ENCODE measurements at regions not wholly inside any gene's neighbourhood (a gene's known extent, or its start where the extent isn't known, plus 50 kb on each side); places are given as distances from the start of the nearest gene placed in this dataset.
"Not testable (repeated sequence)": the region's sequence is repeated elsewhere in the genome, so short reads cannot be mapped to it uniquely, and the experiment has no call there.

- DNase-seq = no peak
These were observed 199.3 kb upstream of the ADAMTS3 start for GRCh38 chr4:72768364-72768763.

- no peak for DNase-seq
These were observed 198.7 kb upstream of the ADAMTS3 start for GRCh38 chr4:72767618-72768302.

GRCh38 chr4:72765788-72766187 is 196.8 kb upstream of the ADAMTS3 start:
- DNase-seq = not testable (repeated sequence)

GRCh38 chr4:72761368-72762038 is 192.5 kb upstream of the ADAMTS3 start:
- DNase-seq = no peak

- DNase-seq = not testable (repeated sequence)
These were observed 184.4 kb upstream of the ADAMTS3 start for GRCh38 chr4:72753414-72753813.

GRCh38 chr4:72744103-72744725 is 175.2 kb upstream of the ADAMTS3 start:
- no peak for DNase-seq

- DNase-seq = no peak
These were observed 174.1 kb upstream of the ADAMTS3 start for GRCh38 chr4:72743078-72743477.

- DNase-seq = no peak
These were observed 146.3 kb upstream of the ADAMTS3 start for GRCh38 chr4:72715299-72715698.

GRCh38 chr4:72714482-72715279 is 145.7 kb upstream of the ADAMTS3 start:
- no peak for DNase-seq

- no peak for DNase-seq
These were observed 144.0 kb upstream of the ADAMTS3 start for GRCh38 chr4:72712997-72713396.

GRCh38 chr4:72709475-72709874 is 140.5 kb upstream of the ADAMTS3 start:
- no peak for DNase-seq

GRCh38 chr4:72706684-72707083 is 137.7 kb upstream of the ADAMTS3 start:
- DNase-seq = no peak

- DNase-seq = not testable (repeated sequence)
These were observed 136.1 kb upstream of the ADAMTS3 start for GRCh38 chr4:72704925-72705640.

GRCh38 chr4:72702948-72703347 is 133.9 kb upstream of the ADAMTS3 start:
- no peak for DNase-seq

- DNase-seq = peak; percentile 2
These were observed 133.2 kb upstream of the ADAMTS3 start for GRCh38 chr4:72701987-72702819.

- no peak for DNase-seq
These were observed 121.8 kb upstream of the ADAMTS3 start for GRCh38 chr4:72690771-72691170.

GRCh38 chr4:72689923-72690322 is 120.9 kb upstream of the ADAMTS3 start:
- DNase-seq = no peak

- not testable (repeated sequence) for DNase-seq
These were observed 117.4 kb upstream of the ADAMTS3 start for GRCh38 chr4:72686390-72686789.

GRCh38 chr4:72679666-72680065 is 110.6 kb upstream of the ADAMTS3 start:
- no peak for DNase-seq

GRCh38 chr4:72677886-72678285 is 108.9 kb upstream of the ADAMTS3 start:
- no peak for DNase-seq

GRCh38 chr4:72677265-72677664 is 108.2 kb upstream of the ADAMTS3 start:
- no peak for DNase-seq

Measured in skin of body (tissue), 1 donor.